Activated T-cell treated with anti-CD3 and anti-CD28 coated beads, Interleukin-2, amount 50 U/mL, for 72 hours (primary cell): ENCODE measurements at regions not wholly inside any gene's neighbourhood (a gene's known extent, or its start where the extent isn't known, plus 50 kb on each side); places are given as distances from the start of the nearest gene placed in this dataset.
A peak's percentile ranks its signal among the peaks of the same experiment; 100 is the strongest.

Experiments
- ATAC-seq, 2 donors: fragments of 150-1000 bp; cut with Tn5 transposase; replicated peaks in 1 of 2; 2 replicates each; pipeline ENCODE4 v1.10.0; 2021; ENCODE audit warnings: moderate library complexity in 2 of 2, mild to moderate bottlenecking in 1 of 2
- DNase-seq, 2 donors: peaks; one replicate each; pipeline ENCODE4 v3.0.0; 2021 to 2022; ENCODE audit warnings: mixed read lengths in 1 of 2
- H3K27ac Mint-ChIP-seq: one replicate; pipeline ENCODE4 v1.8.0; 2022; ENCODE audit warnings: mild to moderate bottlenecking, moderate library complexity, mixed read lengths
- H3K27me3 Mint-ChIP-seq: one replicate; pipeline ENCODE4 v1.8.0; 2022; ENCODE audit warnings: low read depth, mixed read lengths
- H3K36me3 Mint-ChIP-seq, 2 donors: one replicate each; pipeline ENCODE4 v1.8.0; 2022; ENCODE audit warnings: mixed read lengths in 2 of 2, mild to moderate bottlenecking in 1 of 2; ENCODE audit not compliant: insufficient read depth in 2 of 2
- H3K4me1 Mint-ChIP-seq: one replicate; pipeline ENCODE4 v1.8.0; 2022; ENCODE audit warnings: low read depth, mixed read lengths
- H3K4me3 Mint-ChIP-seq, 2 donors: one replicate each; pipeline ENCODE4 v1.8.0; 2022; ENCODE audit warnings: mild to moderate bottlenecking in 2 of 2, mixed read lengths in 2 of 2, moderate library complexity in 2 of 2
- H3K9me3 Mint-ChIP-seq, 2 donors: one replicate each; pipeline ENCODE4 v1.8.0; 2022; ENCODE audit warnings: mixed read lengths in 2 of 2

DNA sequence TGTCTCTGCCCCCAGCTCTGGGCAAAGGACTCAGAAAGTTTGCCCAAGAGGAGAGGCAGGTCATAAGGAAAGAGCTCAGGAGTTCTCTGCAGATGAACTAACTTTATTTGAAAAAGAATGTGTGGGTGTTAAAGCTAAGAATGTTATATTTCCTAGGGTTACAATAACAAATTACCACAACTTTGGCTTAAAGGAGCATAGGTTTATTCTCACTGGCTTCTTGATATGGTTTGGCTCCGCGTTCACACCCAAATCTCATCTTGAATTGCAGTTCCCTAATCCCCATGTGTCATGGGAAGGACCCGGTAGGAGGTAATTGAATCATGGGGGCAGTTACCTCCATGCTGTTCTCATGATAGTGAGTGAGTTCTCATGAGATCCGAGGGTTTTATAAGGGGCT lies 383.7 kb upstream of the CFAP20DC start:
- no peaks in the 10 kb centered on the region for H3K27me3 Mint-ChIP-seq
- no peak overlapping the region for H3K27ac Mint-ChIP-seq
- H3K4me1 Mint-ChIP-seq: peaks cover 15% of the 10 kb centered on the region
- no peak for DNase-seq
- H3K36me3 Mint-ChIP-seq: peaks cover 6 to 10% of the 10 kb centered on the region in 2 donors
- no peak for ATAC-seq
- H3K4me3 Mint-ChIP-seq: no peak overlapping the region
- peaks cover 7 to 12% of the 10 kb centered on the region in 2 donors for H3K9me3 Mint-ChIP-seq

DNA sequence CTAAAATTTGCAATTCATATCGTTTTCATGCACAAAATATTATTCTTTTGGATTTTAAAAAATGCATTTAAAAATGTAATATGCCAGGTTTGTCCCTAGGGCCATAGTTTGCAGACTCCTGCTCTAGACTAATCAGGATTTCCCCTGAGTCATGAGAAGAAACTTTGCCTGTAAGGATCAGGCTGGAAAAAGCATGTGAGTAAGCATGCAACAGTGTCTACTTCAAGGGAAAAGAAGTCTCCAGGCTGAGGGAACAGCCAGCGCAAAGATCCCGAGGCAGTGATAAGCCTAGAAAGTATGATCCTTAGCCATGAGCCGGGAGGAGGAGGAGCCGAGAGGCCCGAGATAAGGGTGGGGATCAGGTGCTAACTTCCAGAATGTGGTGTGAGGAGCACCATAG lies 382.8 kb upstream of the CFAP20DC start:
- ATAC-seq (no peak), DNase-seq (no peak)
- Mint-ChIP-seq H3K36me3 (peaks cover 6 to 8% of the 10 kb centered on the region in 2 donors), H3K27me3 (no peaks in the 10 kb centered on the region), H3K4me3 (no peak overlapping the region), H3K9me3 (peaks cover 7 to 12% of the 10 kb centered on the region in 2 donors), H3K27ac (no peak overlapping the region), H3K4me1 (peaks cover 24% of the 10 kb centered on the region)

- no peak for ATAC-seq
- peaks cover 7 to 8% of the 10 kb centered on the region in 2 donors for H3K36me3 Mint-ChIP-seq
Measured at GRCh38 chr3:59430341-59430740, 380.5 kb upstream of the CFAP20DC start.

DNA sequence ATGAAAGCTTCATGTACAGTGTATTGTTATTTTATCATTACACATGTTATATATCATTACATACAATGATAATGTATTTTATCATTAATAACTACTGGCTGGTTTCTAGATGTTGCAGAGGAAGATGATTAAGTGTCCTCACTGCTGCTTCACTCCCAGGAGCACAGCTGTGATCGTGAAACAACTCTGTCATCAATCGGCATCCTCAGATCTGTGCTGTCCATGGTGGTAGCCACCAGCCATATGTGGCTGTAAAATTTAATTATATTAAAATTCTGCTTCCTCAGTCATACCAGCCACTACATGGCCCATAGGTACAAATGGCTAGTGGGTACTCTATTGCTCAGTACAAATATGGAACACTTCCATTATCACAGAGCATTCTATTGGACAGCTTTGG lies 379.4 kb upstream of the CFAP20DC start:
- peaks cover 2 to 6% of the 10 kb centered on the region in 2 donors for H3K36me3 Mint-ChIP-seq
- H3K4me1 Mint-ChIP-seq: peaks cover 46% of the 10 kb centered on the region
- H3K27me3 Mint-ChIP-seq: no peaks in the 10 kb centered on the region
- peaks cover 1 to 10% of the 10 kb centered on the region in 2 donors for H3K9me3 Mint-ChIP-seq
- no peak overlapping the region for H3K27ac Mint-ChIP-seq
- DNase-seq (no peak), ATAC-seq (no peak)
- no peak overlapping the region for H3K4me3 Mint-ChIP-seq

More at GRCh38 chr3:59430341-59430740, 380.5 kb upstream of the CFAP20DC start:
- Mint-ChIP-seq H3K9me3 (peaks cover 7 to 12% of the 10 kb centered on the region in 2 donors), H3K4me1 (peaks cover 35% of the 10 kb centered on the region), H3K27me3 (no peaks in the 10 kb centered on the region), H3K27ac (no peak overlapping the region), H3K4me3 (no peak overlapping the region)
- DNase-seq: no peak

GRCh38 chr3:59426821-59427565 lies 377.2 kb upstream of the CFAP20DC start:
- peak in 1 of 2 donors; percentile 37 for DNase-seq
- Mint-ChIP-seq H3K27ac (peak overlapping the region; percentile 88), H3K36me3 (peaks cover 0 to 2% of the 10 kb centered on the region in 2 donors), H3K4me1 (peaks cover 68% of the 10 kb centered on the region), H3K27me3 (no peaks in the 10 kb centered on the region), H3K9me3 (no peaks in the 10 kb centered on the region), H3K4me3 (peak overlapping the region; percentile 73 to 79)
- peak; percentile 39 to 49 for ATAC-seq

GRCh38 chr3:59425942-59426341 lies 376.1 kb upstream of the CFAP20DC start:
- H3K27ac Mint-ChIP-seq: peak overlapping the region; percentile 71
- H3K4me1 Mint-ChIP-seq: peaks cover 77% of the 10 kb centered on the region
- no peaks in the 10 kb centered on the region for H3K27me3 Mint-ChIP-seq
- peak; percentile 75 to 76 for ATAC-seq
- H3K4me3 Mint-ChIP-seq: peak overlapping the region; percentile 73 to 79
- DNase-seq: peak; percentile 75 to 86
- no peaks in the 10 kb centered on the region for H3K9me3 Mint-ChIP-seq
- H3K36me3 Mint-ChIP-seq: peaks cover 0 to 2% of the 10 kb centered on the region in 2 donors

- ATAC-seq (no peak), DNase-seq (no peak)
- no peaks in the 10 kb centered on the region for H3K9me3 Mint-ChIP-seq
- H3K4me1 Mint-ChIP-seq: peaks cover 77% of the 10 kb centered on the region
- peaks cover 0 to 4% of the 10 kb centered on the region in 2 donors for H3K36me3 Mint-ChIP-seq
- H3K27ac Mint-ChIP-seq: peak overlapping the region; percentile 71
- no peaks in the 10 kb centered on the region for H3K27me3 Mint-ChIP-seq
- peak overlapping the region; percentile 73 to 79 for H3K4me3 Mint-ChIP-seq
Measured at GRCh38 chr3:59425371-59425770, 375.5 kb upstream of the CFAP20DC start.

GRCh38 chr3:59424268-59425010 lies 374.6 kb upstream of the CFAP20DC start:
- DNase-seq: peak; percentile 15 to 24
- H3K9me3 Mint-ChIP-seq: no peaks in the 10 kb centered on the region
- H3K27ac Mint-ChIP-seq: peak overlapping the region; percentile 13
- H3K27me3 Mint-ChIP-seq: no peaks in the 10 kb centered on the region
- peak overlapping the region; percentile 29 to 45 for H3K4me3 Mint-ChIP-seq
- H3K36me3 Mint-ChIP-seq: peaks cover 0 to 4% of the 10 kb centered on the region in 2 donors
- peaks cover 77% of the 10 kb centered on the region for H3K4me1 Mint-ChIP-seq
- ATAC-seq: peak in 1 of 2 donors; percentile 5

GRCh38 chr3:59423707-59424106 lies 373.9 kb upstream of the CFAP20DC start:
- Mint-ChIP-seq H3K4me1 (peaks cover 80% of the 10 kb centered on the region), H3K4me3 (peak overlapping the region; percentile 29 to 45), H3K27me3 (no peaks in the 10 kb centered on the region), H3K9me3 (no peaks in the 10 kb centered on the region), H3K27ac (no peak overlapping the region), H3K36me3 (peaks cover 0 to 4% of the 10 kb centered on the region in 2 donors)
- no peak for ATAC-seq
- DNase-seq: peak in 1 of 2 donors; percentile 6

GRCh38 chr3:59422312-59422711 lies 372.5 kb upstream of the CFAP20DC start:
- Mint-ChIP-seq H3K36me3 (peaks cover 0 to 4% of the 10 kb centered on the region in 2 donors), H3K27ac (no peak overlapping the region), H3K27me3 (no peaks in the 10 kb centered on the region), H3K4me1 (peaks cover 67% of the 10 kb centered on the region), H3K9me3 (no peaks in the 10 kb centered on the region), H3K4me3 (peak overlapping the region; percentile 45 to 46)
- ATAC-seq (peak; percentile 57 to 65), DNase-seq (peak; percentile 14 to 31)

DNA sequence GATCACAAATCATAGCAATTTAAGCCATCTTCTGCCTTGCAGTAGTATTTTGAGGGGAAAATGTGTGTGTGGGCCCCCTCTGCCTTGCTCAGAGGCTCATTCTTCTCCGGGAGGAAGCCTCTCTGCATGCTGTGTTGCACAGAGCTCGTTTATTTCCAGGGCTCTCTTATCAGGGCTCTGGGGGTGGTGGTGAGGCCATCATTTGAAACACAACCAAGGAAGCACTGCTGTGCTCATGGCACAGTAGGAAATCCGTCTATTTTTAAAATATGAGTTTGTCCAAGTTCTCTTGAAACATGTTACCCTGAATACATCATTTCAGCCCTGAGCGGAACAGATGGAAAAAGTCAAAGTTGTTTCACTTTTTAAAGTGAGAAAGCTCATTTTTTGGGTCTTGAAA lies 369.0 kb upstream of the CFAP20DC start:
- Mint-ChIP-seq H3K36me3 (peaks cover 0 to 5% of the 10 kb centered on the region in 2 donors), H3K4me1 (peaks cover 32% of the 10 kb centered on the region)

GRCh38 chr3:59412516-59412915 lies 362.7 kb upstream of the CFAP20DC start:
- Mint-ChIP-seq H3K36me3 (peaks cover 0 to 3% of the 10 kb centered on the region in 2 donors), H3K27me3 (peaks cover 8% of the 10 kb centered on the region), H3K4me3 (no peak overlapping the region), H3K4me1 (peaks cover 11% of the 10 kb centered on the region), H3K9me3 (peaks cover 2% of the 10 kb centered on the region in 2 donors), H3K27ac (no peak overlapping the region)
- ATAC-seq (no peak), DNase-seq (no peak)

More for the DNA sequence above, 369.0 kb upstream of the CFAP20DC start:
- H3K9me3 Mint-ChIP-seq: peaks cover 0 to 2% of the 10 kb centered on the region in 2 donors
- ATAC-seq: no peak
- H3K27me3 Mint-ChIP-seq: peaks cover 4% of the 10 kb centered on the region
- H3K27ac Mint-ChIP-seq: no peak overlapping the region
- no peak for DNase-seq
- no peak overlapping the region for H3K4me3 Mint-ChIP-seq

- no peak for ATAC-seq
- Mint-ChIP-seq H3K27ac (no peak overlapping the region), H3K36me3 (peaks cover 0 to 3% of the 10 kb centered on the region in 2 donors), H3K27me3 (peaks cover 8% of the 10 kb centered on the region), H3K4me1 (peaks cover 19% of the 10 kb centered on the region), H3K9me3 (peaks cover 2% of the 10 kb centered on the region in 2 donors), H3K4me3 (no peak overlapping the region)
- DNase-seq: no peak
Measured at GRCh38 chr3:59411694-59412093, 361.9 kb upstream of the CFAP20DC start.
